ENCODE measurements at regions not wholly inside any gene's neighbourhood (a gene's known extent, or its start where the extent isn't known, plus 50 kb on each side); places are given as distances from the start of the nearest gene placed in this dataset.

- TF ChIP-seq, protein P1, sequence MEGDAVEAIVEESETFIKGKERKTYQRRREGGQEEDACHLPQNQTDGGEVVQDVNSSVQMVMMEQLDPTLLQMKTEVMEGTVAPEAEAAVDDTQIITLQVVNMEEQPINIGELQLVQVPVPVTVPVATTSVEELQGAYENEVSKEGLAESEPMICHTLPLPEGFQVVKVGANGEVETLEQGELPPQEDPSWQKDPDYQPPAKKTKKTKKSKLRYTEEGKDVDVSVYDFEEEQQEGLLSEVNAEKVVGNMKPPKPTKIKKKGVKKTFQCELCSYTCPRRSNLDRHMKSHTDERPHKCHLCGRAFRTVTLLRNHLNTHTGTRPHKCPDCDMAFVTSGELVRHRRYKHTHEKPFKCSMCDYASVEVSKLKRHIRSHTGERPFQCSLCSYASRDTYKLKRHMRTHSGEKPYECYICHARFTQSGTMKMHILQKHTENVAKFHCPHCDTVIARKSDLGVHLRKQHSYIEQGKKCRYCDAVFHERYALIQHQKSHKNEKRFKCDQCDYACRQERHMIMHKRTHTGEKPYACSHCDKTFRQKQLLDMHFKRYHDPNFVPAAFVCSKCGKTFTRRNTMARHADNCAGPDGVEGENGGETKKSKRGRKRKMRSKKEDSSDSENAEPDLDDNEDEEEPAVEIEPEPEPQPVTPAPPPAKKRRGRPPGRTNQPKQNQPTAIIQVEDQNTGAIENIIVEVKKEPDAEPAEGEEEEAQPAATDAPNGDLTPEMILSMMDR (IDR thresholded peaks at IDR 0.05; ENCODE audit: control insufficient read depth, extremely low read depth, insufficient read depth), result no peak
- H3K4me3 ChIP-seq (ENCODE audit: low read depth, low read length), result no peak overlapping the region
- no peak for DNase-seq (ENCODE audit: low read depth)
Measured at GRCh38 chr17:72022328-72023275, 98.2 kb upstream of the SOX9 start.

- TF ChIP-seq, protein P1 (IDR thresholded peaks at IDR 0.05; ENCODE audit: control insufficient read depth, extremely low read depth, insufficient read depth), result no peak
- no peak overlapping the region for H3K4me3 ChIP-seq (ENCODE audit: low read depth, low read length)
Measured at GRCh38 chr17:72024457-72024856, 96.4 kb upstream of the SOX9 start.

DNA sequence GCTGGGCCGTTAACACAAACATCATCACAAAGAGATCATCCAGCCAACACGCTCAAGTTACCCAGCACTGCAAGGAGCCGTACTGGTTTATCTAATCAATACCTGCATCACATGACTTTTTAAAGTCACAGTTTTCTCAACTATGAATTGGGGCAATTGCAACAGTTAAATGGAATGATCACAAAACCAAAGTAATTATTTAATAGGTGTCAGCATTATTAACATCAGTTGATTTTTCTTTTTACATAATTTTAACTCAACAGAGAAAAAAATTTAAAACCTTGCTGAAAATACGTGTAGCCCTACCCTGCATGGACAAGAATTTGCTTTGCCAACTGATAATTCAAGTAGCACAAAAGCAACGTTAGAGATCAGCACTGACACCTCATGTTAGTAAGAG is 95.7 kb upstream of the SOX9 start:
- TF ChIP-seq, protein P1 (IDR thresholded peaks at IDR 0.05; ENCODE audit: control insufficient read depth, extremely low read depth, insufficient read depth), result no peak
- H3K4me3 ChIP-seq (ENCODE audit: low read depth, low read length), result no peak overlapping the region
- DNase-seq (ENCODE audit: low read depth), result no peak

More at GRCh38 chr17:72024457-72024856, 96.4 kb upstream of the SOX9 start:
- no peak for DNase-seq (ENCODE audit: low read depth)

GRCh38 chr17:72030067-72030899 is 90.5 kb upstream of the SOX9 start:
- H3K4me3 ChIP-seq (ENCODE audit: low read depth, low read length), result no peak overlapping the region
- TF ChIP-seq, protein P1 (IDR thresholded peaks at IDR 0.05; ENCODE audit: control insufficient read depth, extremely low read depth, insufficient read depth), result no peak

GRCh38 chr17:72031219-72031884 is 89.5 kb upstream of the SOX9 start:
- DNase-seq (ENCODE audit: low read depth), result no peak
- TF ChIP-seq, protein P1 (IDR thresholded peaks at IDR 0.05; ENCODE audit: control insufficient read depth, extremely low read depth, insufficient read depth), result no peak
- H3K4me3 ChIP-seq (ENCODE audit: low read depth, low read length), result no peak overlapping the region

More at GRCh38 chr17:72030067-72030899, 90.5 kb upstream of the SOX9 start:
- no peak for DNase-seq (ENCODE audit: low read depth)

DNA sequence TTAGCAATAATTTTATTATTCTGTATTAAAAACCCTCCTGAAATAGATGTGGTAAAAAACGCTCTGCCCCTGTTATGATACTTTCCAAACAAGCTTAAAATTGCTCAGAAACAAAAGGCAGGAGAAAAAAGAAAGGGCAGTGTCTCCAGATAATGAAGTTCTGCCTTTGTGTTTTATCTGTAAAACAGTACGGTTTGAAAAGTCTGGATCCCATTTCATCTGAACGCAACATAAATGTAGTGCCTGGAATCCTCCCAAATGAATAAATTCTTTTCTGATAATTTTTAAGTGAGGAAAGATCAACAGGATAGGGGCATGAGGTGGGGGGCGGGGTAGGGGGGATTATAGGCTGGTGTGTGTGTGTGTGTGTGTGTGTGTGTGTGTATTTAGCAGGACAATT is 87.5 kb upstream of the SOX9 start:
- no peak for DNase-seq (ENCODE audit: low read depth)
- TF ChIP-seq, protein P1 (IDR thresholded peaks at IDR 0.05; ENCODE audit: control insufficient read depth, extremely low read depth, insufficient read depth), result no peak
- H3K4me3 ChIP-seq (ENCODE audit: low read depth, low read length), result no peak overlapping the region

All from LNCaP clone FGC (cell line).